ENCODE measurements at regions not wholly inside any gene's neighbourhood (a gene's known extent, or its start where the extent isn't known, plus 50 kb on each side); places are given as distances from the start of the nearest gene placed in this dataset.

GRCh38 chr2:78301166-78301789 lies 724.2 kb upstream of the REG3G start:
- H3K9me3 ChIP-seq (ENCODE audit: insufficient read depth, low read length, severe bottlenecking): no peaks in the 10 kb centered on the region
- H3K4me2 ChIP-seq (ENCODE audit: insufficient read depth, low read length): no peak overlapping the region
- H4K20me1 ChIP-seq (ENCODE audit: insufficient read depth, low read length): no peaks in the 10 kb centered on the region
- no peak for DNase-seq
- H2AFZ ChIP-seq (ENCODE audit: low read depth, low read length): no peak overlapping the region
- TF ChIP-seq CTCF (IDR thresholded peaks at IDR 0.05; ENCODE audit: borderline replicate concordance, extremely low read depth, low read length, poor library complexity, severe bottlenecking) (no peak), EZH2 (IDR thresholded peaks at IDR 0.05; ENCODE audit: borderline replicate concordance, low read depth, low read length, severe bottlenecking) (no peak)
- H3K27me3 ChIP-seq (ENCODE audit: insufficient read depth, low read length, poor library complexity): no peaks in the 10 kb centered on the region
- H3K79me2 ChIP-seq (ENCODE audit: insufficient read depth, low read length): no peaks in the 10 kb centered on the region
- no peak for ATAC-seq (ENCODE audit: insufficient read depth, low read depth)
- no peak overlapping the region for H3K4me3 ChIP-seq (ENCODE audit: low read depth in 1 of 2, low read length in 2 of 2)
- H3K27ac ChIP-seq (ENCODE audit: low read length): no peak overlapping the region
- no peak overlapping the region for H3K9ac ChIP-seq (ENCODE audit: low read depth, low read length)
- no peaks in the 10 kb centered on the region for H3K4me1 ChIP-seq (ENCODE audit: insufficient read depth, low read length)
- no peaks in the 10 kb centered on the region for H3K36me3 ChIP-seq (ENCODE audit: insufficient read depth, low read length)

- TF ChIP-seq EZH2 (IDR thresholded peaks at IDR 0.05; ENCODE audit: borderline replicate concordance, low read depth, low read length, severe bottlenecking) (no peak), CTCF (IDR thresholded peaks at IDR 0.05; ENCODE audit: borderline replicate concordance, extremely low read depth, low read length, poor library complexity, severe bottlenecking) (no peak)
- Histone ChIP-seq H3K9ac (ENCODE audit: low read depth, low read length) (no peak overlapping the region), H3K4me3 (ENCODE audit: low read depth in 1 of 2, low read length in 2 of 2) (no peak overlapping the region), H3K4me2 (ENCODE audit: insufficient read depth, low read length) (no peak overlapping the region), H3K27ac (ENCODE audit: low read length) (no peak overlapping the region), H3K36me3 (ENCODE audit: insufficient read depth, low read length) (no peaks in the 10 kb centered on the region), H4K20me1 (ENCODE audit: insufficient read depth, low read length) (no peaks in the 10 kb centered on the region), H3K27me3 (ENCODE audit: insufficient read depth, low read length, poor library complexity) (no peaks in the 10 kb centered on the region), H2AFZ (ENCODE audit: low read depth, low read length) (no peak overlapping the region), H3K9me3 (ENCODE audit: insufficient read depth, low read length, severe bottlenecking) (no peaks in the 10 kb centered on the region), H3K4me1 (ENCODE audit: insufficient read depth, low read length) (no peaks in the 10 kb centered on the region), H3K79me2 (ENCODE audit: insufficient read depth, low read length) (no peaks in the 10 kb centered on the region)
- DNase-seq (no peak), ATAC-seq (ENCODE audit: insufficient read depth, low read depth) (no peak)
Observed at GRCh38 chr2:78304678-78305077, 720.8 kb upstream of the REG3G start.

GRCh38 chr2:78309460-78309859 lies 716.0 kb upstream of the REG3G start:
- ATAC-seq (ENCODE audit: insufficient read depth, low read depth) (no peak), DNase-seq (no peak)
- Histone ChIP-seq H3K36me3 (ENCODE audit: insufficient read depth, low read length) (no peaks in the 10 kb centered on the region), H2AFZ (ENCODE audit: low read depth, low read length) (no peak overlapping the region), H3K79me2 (ENCODE audit: insufficient read depth, low read length) (no peaks in the 10 kb centered on the region), H3K4me2 (ENCODE audit: insufficient read depth, low read length) (no peak overlapping the region), H3K9me3 (ENCODE audit: insufficient read depth, low read length, severe bottlenecking) (no peaks in the 10 kb centered on the region), H3K27me3 (ENCODE audit: insufficient read depth, low read length, poor library complexity) (no peaks in the 10 kb centered on the region), H3K4me1 (ENCODE audit: insufficient read depth, low read length) (no peaks in the 10 kb centered on the region), H3K4me3 (ENCODE audit: low read depth in 1 of 2, low read length in 2 of 2) (no peak overlapping the region), H4K20me1 (ENCODE audit: insufficient read depth, low read length) (no peaks in the 10 kb centered on the region), H3K27ac (ENCODE audit: low read length) (no peak overlapping the region), H3K9ac (ENCODE audit: low read depth, low read length) (no peak overlapping the region)
- TF ChIP-seq EZH2 (IDR thresholded peaks at IDR 0.05; ENCODE audit: borderline replicate concordance, low read depth, low read length, severe bottlenecking) (no peak), CTCF (IDR thresholded peaks at IDR 0.05; ENCODE audit: borderline replicate concordance, extremely low read depth, low read length, poor library complexity, severe bottlenecking) (no peak)

Data from DND-41 (cell line).